HG03097 (cell line): ENCODE measurements at regions not wholly inside any gene's neighbourhood (a gene's known extent, or its start where the extent isn't known, plus 50 kb on each side); places are given as distances from the start of the nearest gene placed in this dataset.

Source experiments
- ATAC-seq: cut with Tn5 transposase; IDR thresholded peaks from one replicate; pipeline ENCODE4 v1.9.1; 2021; ENCODE audit not compliant: unreplicated experiment, low FRiP score

GRCh38 chr10:60728056-60728455, 50.2 kb upstream of the CDK1 start:
- ATAC-seq, result no peak

GRCh38 chr10:60726257-60726656, 52.0 kb upstream of the CDK1 start:
- no peak for ATAC-seq

DNA sequence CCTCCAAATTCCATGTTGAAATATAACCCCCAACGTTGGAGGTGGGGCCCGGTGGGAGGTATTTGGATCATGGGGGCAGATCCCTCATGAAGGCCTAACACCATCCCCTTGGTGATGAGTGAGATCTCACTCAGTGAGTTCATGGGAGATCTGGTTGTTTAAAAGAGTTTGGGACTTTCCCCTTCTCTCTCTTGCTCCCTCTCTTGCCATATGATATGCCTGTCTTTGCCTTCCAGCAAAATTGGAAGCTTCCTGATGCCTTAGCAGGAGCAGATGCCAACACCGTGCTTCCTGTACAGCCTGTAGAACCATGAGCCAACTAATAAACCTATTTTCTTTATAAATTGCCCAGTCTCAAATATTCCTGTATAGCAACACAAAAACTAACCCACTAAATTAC, 55.7 kb upstream of the CDK1 start:
- ATAC-seq, result no peak

DNA sequence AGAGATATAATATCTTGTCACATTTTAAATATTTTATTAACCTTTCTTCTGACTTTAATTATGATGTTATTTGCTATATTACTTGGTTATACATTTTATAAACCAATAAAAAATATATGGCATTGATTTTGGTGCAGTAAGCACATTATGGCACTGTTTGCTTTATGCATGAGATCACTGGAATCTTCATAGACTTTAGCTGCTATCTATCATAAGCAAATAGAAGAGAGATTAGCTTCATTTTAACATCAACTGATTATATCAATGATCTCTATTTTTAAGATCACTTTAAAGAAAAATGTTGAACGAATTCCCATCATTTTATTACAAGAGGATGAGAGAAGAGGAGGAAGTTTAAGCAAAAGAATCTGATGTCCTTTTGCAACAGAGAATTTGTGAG, 58.6 kb upstream of the CDK1 start:
- no peak for ATAC-seq

DNA sequence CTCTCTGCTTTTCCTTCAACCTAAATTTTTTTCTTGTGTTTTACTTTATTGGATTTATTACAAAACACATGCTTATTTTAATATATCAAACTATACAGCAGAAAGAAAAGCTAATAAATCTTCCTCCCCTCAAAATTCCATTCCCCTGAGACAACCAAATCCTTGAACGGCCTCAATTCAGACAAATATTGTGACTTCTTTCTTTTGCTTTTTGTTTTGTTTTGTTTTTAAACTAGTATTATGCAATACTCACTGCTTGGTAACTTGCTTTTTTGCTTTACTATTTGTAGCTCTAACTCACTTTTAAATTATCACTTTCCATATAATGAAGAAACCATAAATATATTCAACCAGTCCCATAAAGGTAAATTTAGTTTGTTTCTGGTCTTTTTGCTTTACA, 59.4 kb upstream of the CDK1 start:
- ATAC-seq, result no peak

DNA sequence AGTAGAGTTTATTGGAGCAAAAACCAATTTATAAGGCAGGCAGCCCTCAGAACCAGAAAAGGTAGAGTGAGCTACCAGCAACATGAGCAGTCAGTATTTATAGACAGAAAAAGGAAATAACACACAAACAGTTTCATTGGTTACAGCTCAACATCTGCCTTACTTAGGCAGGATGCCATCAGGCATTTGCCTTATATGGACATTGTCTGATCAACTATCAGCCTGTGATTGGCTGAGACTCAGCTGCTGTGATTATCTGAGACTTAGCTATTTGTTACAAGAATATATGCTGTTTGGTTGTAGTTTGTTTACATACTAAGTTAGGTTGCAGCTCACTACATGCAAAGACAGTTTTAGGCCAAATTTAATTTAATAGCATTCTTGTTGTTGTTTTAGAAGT, 60.4 kb upstream of the CDK1 start:
- ATAC-seq, result peak; percentile 59

DNA sequence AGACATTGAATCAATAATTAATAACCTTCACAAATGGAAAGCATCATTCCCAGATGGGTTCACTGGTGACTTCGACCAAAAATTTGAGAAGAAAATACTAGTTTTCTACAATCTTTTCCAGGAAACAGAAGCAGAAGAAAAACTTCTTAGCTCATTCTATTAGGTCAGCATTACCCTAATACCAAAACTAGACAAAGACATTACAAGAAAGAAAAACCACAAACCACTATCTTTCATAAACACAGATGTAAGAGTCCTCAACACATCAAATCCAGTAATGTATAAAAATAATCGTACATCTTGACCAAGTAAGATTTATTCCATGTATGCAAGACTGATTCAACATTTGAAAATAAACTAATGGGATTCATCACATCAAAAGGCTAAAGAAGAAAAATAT, 64.0 kb upstream of the CDK1 start:
- no peak for ATAC-seq

DNA sequence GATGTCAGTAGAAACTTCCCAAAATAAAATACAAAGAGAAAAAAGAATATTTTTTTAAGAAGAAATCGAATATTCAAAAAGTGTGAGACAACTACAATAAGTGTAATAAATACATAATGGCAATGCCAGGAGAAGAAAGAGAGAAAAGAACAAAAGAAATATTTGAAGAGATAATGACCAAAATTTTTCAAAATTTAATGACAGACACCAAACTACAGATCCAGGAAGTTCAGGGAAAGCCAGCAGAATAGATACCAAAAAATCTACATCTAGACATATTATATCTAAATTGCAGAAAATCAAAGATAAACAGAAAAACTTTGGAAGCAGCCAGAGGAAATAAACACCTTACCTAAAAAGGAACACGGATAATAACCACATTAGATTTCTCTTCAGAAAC, 66.8 kb upstream of the CDK1 start:
- ATAC-seq, result no peak

DNA sequence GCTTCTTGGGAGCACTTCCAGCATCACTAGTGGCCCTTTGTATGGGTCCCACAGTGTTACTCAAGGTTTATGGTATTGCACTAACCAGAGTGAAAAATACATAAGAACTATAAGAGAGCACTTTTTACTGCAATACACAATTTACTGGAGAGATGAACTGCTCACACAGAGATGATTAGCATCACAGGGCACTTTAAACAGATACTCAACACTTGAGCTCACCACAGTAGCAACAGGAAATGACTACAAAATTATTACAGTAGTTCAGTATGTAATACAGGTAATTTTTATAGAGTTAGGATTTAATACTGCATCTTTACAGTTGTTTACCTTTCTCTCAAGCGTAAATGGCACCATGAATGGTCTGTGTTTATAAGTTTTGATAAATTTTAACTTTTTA, 68.2 kb upstream of the CDK1 start:
- no peak for ATAC-seq

- ATAC-seq, result no peak
Observed at GRCh38 chr10:60708666-60709065, 69.6 kb upstream of the CDK1 start.

DNA sequence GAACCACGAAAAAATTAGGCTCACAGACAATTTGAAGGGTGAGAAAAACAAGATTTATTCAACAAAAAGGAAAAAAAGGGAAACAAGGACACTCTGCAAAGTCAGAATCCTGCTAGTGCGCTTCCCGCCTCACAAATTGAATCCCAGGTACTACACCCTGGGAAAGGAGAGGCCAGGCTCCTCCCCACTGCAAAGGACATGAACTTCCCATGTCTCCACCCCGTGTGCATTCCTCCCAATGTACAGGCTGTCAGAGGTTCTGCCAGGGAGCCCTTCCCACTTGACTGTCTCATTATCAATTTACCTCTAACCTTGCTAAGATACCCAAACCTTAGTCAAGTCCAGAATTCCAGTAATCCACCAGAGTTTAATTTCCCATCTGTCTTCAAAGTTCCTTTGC, 70.4 kb upstream of the CDK1 start:
- no peak for ATAC-seq

- ATAC-seq, result no peak
Observed at GRCh38 chr10:60706146-60706545, 72.1 kb upstream of the CDK1 start.

DNA sequence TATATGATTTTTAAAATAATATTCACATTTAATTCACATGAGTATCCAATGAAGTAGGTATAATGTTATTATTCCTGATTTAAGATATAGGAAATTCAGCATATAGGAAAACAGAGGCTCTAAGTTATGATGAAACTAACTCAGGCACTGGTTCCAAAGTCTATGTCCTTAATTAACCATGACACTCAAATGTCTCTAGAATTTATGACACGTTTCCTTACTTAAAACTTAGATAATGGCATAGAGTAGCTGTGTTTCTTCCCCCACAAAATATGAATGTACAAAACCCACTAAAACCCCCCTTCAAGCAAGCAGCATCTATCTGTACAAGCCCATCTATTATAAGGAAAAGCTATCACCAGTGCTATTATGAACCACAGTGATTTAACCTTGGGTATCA, 72.9 kb upstream of the CDK1 start:
- no peak for ATAC-seq

DNA sequence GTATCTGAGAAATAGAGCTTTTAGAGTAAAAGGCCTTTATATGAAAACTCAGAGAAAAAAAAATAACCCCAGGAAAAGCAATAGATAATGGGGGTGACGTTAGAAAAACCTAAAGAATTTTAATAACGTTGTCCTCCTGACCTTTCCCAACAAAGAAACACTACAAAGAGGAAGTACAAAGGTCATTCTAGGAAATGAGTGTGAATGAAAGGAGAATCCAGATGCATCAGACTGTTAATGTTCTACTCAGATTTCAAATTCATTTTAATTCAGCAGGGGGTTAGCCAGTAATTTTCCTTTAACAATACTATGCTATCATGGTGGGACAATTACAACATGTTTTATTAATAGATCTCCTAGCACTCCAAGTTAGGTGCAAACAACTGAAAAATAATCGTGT, 73.8 kb upstream of the CDK1 start:
- ATAC-seq, result no peak

- no peak for ATAC-seq
Observed at GRCh38 chr10:60703266-60704041, 74.8 kb upstream of the CDK1 start.

DNA sequence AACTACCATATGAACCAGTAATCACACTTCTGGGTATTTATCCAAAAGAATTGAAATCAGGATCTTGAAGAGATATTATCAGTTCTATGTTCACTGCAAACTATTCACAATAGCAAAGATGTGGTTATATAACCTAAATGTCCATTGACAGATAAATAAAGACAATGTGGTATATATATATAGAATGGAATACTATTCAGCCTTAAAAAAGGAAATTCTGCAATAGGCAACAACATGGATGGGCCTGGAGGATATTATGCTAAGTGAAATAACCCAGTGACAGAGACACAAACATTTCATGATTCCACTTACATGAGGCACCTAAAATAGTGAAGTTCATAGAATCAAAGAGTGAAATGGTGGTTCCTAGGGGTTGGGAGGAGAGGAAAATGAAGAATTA, 90.6 kb upstream of the CDK1 start:
- ATAC-seq, result no peak

DNA sequence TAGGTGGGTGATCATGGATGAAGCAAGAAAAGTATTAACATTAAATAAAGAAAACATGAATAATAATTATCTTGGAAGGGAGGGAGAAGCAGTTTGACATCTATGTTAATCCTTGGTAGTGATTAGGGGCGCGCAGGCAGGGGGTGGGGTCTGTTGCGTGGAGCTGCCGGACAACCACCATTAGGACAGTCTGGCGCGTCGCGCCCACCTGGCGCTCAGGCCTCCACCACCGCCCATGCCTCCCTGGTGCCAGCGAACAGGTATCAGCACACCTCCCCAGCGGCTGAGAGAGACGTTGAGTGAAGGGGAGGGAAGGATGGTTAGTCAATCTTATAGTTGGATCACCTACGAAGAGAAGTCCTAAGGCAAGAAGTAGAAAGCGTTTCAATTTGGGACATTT, 94.2 kb upstream of the CDK1 start:
- ATAC-seq, result no peak

- ATAC-seq, result no peak
Observed at GRCh38 chr10:60681103-60681502, 97.2 kb upstream of the CDK1 start.

DNA sequence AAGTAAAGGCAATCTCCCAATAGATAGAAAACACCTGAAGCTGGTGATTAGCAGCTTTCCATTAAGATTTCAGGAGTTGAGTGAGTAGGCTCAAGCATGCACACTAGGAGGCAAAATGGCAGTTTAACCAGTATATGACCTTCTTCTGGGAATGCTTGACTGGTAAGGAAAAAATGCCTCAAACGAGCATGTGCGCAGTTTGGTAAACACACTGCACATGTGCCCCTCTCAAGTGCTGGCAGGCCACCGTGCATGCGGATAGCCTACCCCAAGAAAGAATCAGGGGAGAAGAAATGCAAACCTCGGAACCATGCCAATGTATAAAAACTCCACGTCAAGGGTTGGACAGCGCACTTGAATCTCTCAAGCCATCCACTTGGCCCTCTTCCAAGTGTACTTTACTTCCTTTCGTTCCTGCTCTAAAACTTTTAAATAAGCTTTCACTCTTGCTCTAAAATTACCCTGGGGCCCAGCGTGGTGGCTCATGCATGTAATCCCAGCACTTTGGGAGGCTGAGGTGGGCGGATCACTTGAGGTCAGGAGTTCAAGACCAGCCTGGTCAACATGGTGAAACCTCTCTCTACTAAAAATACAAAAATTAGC, 98.8 kb upstream of the CDK1 start:
- no peak for ATAC-seq

GRCh38 chr10:60678978-60679377, 99.3 kb upstream of the CDK1 start:
- ATAC-seq, result no peak

DNA sequence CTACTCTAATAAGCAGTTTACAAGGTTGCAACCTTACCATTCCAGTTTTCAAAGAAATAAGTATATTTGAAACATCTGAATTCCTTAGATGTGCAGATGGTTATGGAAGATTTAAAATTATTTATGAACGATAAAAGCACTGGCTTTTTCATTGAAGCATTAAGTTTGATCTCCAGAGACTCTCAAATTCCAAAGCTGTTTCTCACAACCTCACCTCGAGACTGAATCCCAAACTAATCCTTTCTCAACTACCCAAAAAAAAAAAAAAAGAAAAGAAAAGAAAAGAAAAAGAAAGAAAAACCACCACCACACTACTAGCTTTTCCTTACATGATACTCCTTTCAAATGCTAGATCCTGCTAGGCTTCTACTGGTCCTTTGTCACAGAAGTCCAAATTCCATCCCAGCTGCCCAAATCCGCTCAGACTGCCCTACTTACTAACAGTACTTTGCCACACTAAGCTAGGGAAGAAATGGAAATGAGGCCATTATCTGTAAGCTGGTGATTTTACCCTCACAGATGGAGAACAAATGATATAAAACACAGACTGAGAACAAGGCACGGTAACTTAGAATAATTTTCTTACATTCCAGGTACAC, 100.6 kb upstream of the CDK1 start:
- ATAC-seq, result no peak

GRCh38 chr10:60675236-60675635, 103.0 kb upstream of the CDK1 start:
- no peak for ATAC-seq
